Vagina (tissue), 2 donors: ENCODE measurements at regions not wholly inside any gene's neighbourhood (a gene's known extent, or its start where the extent isn't known, plus 50 kb on each side); places are given as distances from the start of the nearest gene placed in this dataset.

Experiments used
- DNase-seq, 2 donors: peaks; one replicate each; pipeline ENCODE4 v3.0.0-alpha.2; 2017; ENCODE audit errors: extremely low spot score in 2 of 2
- H3K27ac ChIP-seq: fragments of 200-600 bp; sonication (generic); one replicate; pipeline ENCODE4 v1.5.1; 2019
- H3K27me3 ChIP-seq: fragments of 200-600 bp; sonication (generic); one replicate; pipeline ENCODE4 v1.5.1; 2019
- H3K36me3 ChIP-seq, 2 donors: fragments of 200-600 bp; sonication (generic); one replicate each; pipeline ENCODE4 v1.5.1; 2017 to 2019
- H3K4me1 ChIP-seq: fragments of 200-600 bp; sonication (generic); one replicate; pipeline ENCODE4 v1.5.1; 2019
- H3K4me3 ChIP-seq, 2 donors: fragments of 200-600 bp; sonication (generic); 1 replicate in 1 of 2; 2 replicates in 1 of 2; pipeline ENCODE4 v1.5.1; 2016 to 2019
- H3K9me3 ChIP-seq: fragments of 200-600 bp; sonication (generic); one replicate; pipeline ENCODE4 v1.5.1; 2019
- CTCF ChIP-seq, 3 experiments: fragments of 450-650 bp in 2 of 3; fragments of 200-600 bp in 1 of 3; sonication (generic) in 1 of 3; IDR thresholded peaks; one replicate each; pipeline ENCODE4 v1.5.1; 2017 to 2019; ENCODE audit warnings: antibody characterized with exemption in 3 of 3, mild to moderate bottlenecking in 2 of 3, moderate library complexity in 2 of 3
- POLR2A ChIP-seq, 2 donors: fragments of 450-650 bp; IDR thresholded peaks; one replicate each; pipeline ENCODE4 v1.6.1; 2017; ENCODE audit warnings: antibody characterized with exemption in 2 of 2, mild to moderate bottlenecking in 2 of 2, moderate library complexity in 2 of 2
- POLR2AphosphoS5 ChIP-seq, 2 donors: sonication (generic); formaldehyde crosslinking; IDR thresholded peaks; one replicate each; pipeline ENCODE4 v1.9.0; 2017; ENCODE audit warnings: antibody characterized with exemption in 2 of 2, mild to moderate bottlenecking in 2 of 2, low read depth in 1 of 2; ENCODE audit not compliant: insufficient read depth in 1 of 2
- intact Hi-C: fragments of 100-400 bp; cut with DNase I; formaldehyde crosslinking; loops from one replicate; pipeline ENCODE4 v1.15.1; 2023

- DNase-seq: no peak
- Histone ChIP-seq H3K9me3 (no peaks in the 10 kb centered on the region), H3K4me1 (no peaks in the 10 kb centered on the region), H3K27me3 (no peaks in the 10 kb centered on the region), H3K36me3 (no peaks in the 10 kb centered on the region), H3K4me3 (no peak overlapping the region), H3K27ac (no peak overlapping the region)
- intact Hi-C loops: no loop called here
- TF ChIP-seq POLR2A (IDR thresholded peaks at IDR 0.05) (no peak), CTCF (IDR thresholded peaks at IDR 0.05) (no peak)
Measured at GRCh38 chr11:91761406-91762025, 463.1 kb upstream of the FAT3 start.

- DNase-seq: no peak
- Histone ChIP-seq H3K27me3 (no peaks in the 10 kb centered on the region), H3K27ac (no peak overlapping the region), H3K9me3 (no peaks in the 10 kb centered on the region), H3K4me1 (no peaks in the 10 kb centered on the region), H3K4me3 (no peak overlapping the region), H3K36me3 (no peaks in the 10 kb centered on the region)
- intact Hi-C loops: no loop called here
- TF ChIP-seq POLR2A (IDR thresholded peaks at IDR 0.05): no peak
- no peak for TF ChIP-seq CTCF (IDR thresholded peaks at IDR 0.05)
- no peak for TF ChIP-seq POLR2AphosphoS5 (IDR thresholded peaks at IDR 0.05; ENCODE audit: insufficient read depth in 1 of 2, low read depth in 1 of 2)
Measured at GRCh38 chr11:91756829-91757480, 467.7 kb upstream of the FAT3 start.

- Histone ChIP-seq H3K9me3 (no peaks in the 10 kb centered on the region), H3K4me3 (no peak overlapping the region), H3K36me3 (no peaks in the 10 kb centered on the region), H3K4me1 (no peaks in the 10 kb centered on the region), H3K27ac (no peak overlapping the region), H3K27me3 (no peaks in the 10 kb centered on the region)
- intact Hi-C loops: no loop called here
- no peak for DNase-seq
- TF ChIP-seq CTCF (IDR thresholded peaks at IDR 0.05): no peak
- no peak for TF ChIP-seq POLR2AphosphoS5 (IDR thresholded peaks at IDR 0.05; ENCODE audit: insufficient read depth in 1 of 2, low read depth in 1 of 2)
- TF ChIP-seq POLR2A (IDR thresholded peaks at IDR 0.05): no peak
Measured at GRCh38 chr11:91755951-91756707, 468.5 kb upstream of the FAT3 start.

GRCh38 chr11:91755526-91755925, 469.1 kb upstream of the FAT3 start:
- H3K27ac ChIP-seq: no peak overlapping the region
- H3K36me3 ChIP-seq: no peaks in the 10 kb centered on the region
- DNase-seq: no peak
- TF ChIP-seq POLR2AphosphoS5 (IDR thresholded peaks at IDR 0.05; ENCODE audit: insufficient read depth in 1 of 2, low read depth in 1 of 2) (no peak), POLR2A (IDR thresholded peaks at IDR 0.05) (no peak), CTCF (IDR thresholded peaks at IDR 0.05) (no peak)
- H3K9me3 ChIP-seq: no peaks in the 10 kb centered on the region
- intact Hi-C loops: no loop called here
- no peaks in the 10 kb centered on the region for H3K4me1 ChIP-seq
- H3K4me3 ChIP-seq: no peak overlapping the region
- H3K27me3 ChIP-seq: no peaks in the 10 kb centered on the region

- Histone ChIP-seq H3K4me3 (no peak overlapping the region), H3K4me1 (no peaks in the 10 kb centered on the region), H3K27me3 (no peaks in the 10 kb centered on the region), H3K27ac (no peak overlapping the region), H3K36me3 (no peaks in the 10 kb centered on the region), H3K9me3 (no peaks in the 10 kb centered on the region)
- no peak for TF ChIP-seq CTCF (IDR thresholded peaks at IDR 0.05)
- TF ChIP-seq POLR2A (IDR thresholded peaks at IDR 0.05): no peak
- TF ChIP-seq POLR2AphosphoS5 (IDR thresholded peaks at IDR 0.05; ENCODE audit: insufficient read depth in 1 of 2, low read depth in 1 of 2): no peak
- DNase-seq: no peak
- intact Hi-C loops: no loop called here
Measured at GRCh38 chr11:91749251-91749650, 475.4 kb upstream of the FAT3 start.
